GM18520 (cell line): ENCODE measurements at regions not wholly inside any gene's neighbourhood (a gene's known extent, or its start where the extent isn't known, plus 50 kb on each side); places are given as distances from the start of the nearest gene placed in this dataset.

Source experiments
- ATAC-seq: cut with Tn5 transposase; IDR thresholded peaks from one replicate; pipeline ENCODE4 v1.9.1; 2021; ENCODE audit not compliant: unreplicated experiment

DNA sequence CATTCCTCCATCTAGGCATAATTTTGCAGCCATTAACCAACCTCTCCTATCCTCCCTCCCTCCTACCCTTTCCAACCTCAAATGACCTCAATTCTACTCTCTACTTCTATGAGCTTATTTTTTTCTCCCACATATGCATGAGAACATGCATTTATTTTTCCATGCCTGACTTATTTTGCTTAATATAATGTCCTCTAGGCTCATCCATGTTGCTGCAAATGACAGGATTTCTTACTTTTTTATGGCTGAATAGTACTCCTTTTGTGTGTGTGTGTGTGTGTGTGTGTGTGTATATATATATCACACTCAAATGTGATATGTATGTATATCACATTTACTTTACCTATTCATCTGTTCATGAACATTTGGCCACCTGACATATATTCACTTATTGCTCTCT, 339.4 kb downstream of the SIPA1L2 start:
- no peak for ATAC-seq

DNA sequence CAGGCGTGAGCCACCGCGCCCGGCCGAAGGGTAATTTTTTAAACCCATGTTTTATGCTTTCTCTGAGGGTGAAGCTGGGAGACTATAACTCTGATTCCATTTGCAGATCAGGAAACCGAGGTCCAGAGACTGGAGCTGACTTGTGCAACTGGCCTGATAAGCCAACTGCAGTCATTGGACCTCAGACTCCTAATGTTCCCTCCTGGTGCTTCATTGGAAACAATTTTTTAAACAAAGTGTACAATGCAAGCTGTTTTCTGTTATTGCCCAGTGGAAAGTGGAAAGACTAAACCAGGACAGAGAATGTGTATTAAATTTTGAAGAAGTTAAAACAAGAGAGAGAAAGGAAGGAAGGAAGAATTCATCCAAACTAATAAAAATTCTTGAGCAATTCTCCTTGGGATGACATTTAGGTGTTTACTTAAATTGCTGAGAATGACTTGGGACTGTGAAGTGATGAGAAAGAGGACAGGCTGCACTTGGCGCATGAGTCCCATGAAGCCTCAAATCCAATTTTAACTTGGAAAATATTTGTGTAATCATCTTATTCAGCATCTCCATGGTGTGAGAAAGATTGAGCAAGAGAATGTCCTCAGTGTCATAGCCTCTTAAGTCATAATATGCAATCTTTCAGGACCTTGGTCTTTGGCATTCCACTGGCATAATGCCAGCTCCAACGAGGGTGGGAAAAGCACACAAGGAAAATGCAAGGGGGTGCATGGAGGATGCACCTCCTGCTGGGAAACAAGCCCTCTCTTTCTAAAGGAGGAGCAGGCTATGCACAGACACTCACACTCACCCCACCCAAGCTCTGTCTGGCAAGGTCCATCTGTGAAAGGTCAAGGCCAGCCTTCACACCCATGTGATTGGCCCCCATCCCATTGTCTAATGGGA, 342.0 kb downstream of the SIPA1L2 start:
- ATAC-seq, result no peak

DNA sequence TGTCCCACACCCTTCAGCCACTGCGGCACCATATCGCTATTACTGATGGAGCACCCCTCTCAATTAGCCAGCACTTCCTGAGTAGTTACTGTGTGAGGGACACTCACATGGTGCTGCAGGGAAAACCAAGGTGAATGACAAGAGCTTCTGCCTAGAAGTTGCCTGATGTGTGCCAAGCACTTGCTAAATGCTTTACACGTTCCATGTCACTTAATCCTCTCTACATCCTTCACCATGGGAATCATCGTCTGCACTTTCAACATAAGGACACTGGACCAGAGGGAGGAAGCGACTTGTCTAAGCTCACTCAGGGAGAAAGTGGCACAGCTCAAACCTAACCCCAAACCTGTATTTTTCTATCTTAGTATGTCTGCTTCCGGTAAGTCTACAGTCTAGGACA, 344.8 kb downstream of the SIPA1L2 start:
- ATAC-seq, result no peak

DNA sequence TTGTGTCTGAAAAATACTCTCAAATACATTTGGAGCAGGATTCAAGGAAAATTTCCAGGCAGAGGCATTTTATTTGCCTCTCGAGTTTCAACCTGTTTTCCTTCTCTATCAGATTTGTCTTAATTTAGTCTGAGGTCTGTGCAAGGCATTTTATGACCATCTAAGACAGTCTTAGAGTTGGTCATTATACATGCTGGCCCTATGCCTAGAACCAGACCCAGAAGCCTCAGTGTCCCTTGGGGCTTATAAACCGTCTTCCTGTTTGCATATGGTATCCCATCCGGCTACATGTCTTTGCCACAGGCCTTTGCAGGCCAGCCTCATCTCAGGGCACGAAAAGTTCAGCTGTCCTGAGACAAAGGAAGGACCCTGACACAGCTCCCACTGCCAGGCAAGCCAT, 346.1 kb downstream of the SIPA1L2 start:
- ATAC-seq, result no peak

DNA sequence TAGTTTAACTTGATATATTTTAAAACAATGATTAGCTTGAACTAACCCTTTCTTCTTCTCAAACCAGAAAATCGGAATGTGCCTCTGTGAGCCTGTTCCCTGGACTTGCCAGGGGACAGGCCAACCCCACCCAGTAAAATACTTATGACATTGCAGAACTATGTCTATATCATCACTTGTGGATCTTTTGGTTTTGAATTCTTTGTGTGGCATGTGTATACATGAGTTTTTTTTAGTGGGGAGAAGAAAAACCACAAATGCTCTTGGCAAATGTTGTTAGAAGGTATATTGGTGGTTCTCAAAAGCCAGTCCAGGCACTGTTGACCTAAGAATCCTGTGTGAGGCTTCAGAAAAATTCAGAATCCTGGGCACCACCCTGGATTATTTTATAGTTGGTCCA, 347.4 kb downstream of the SIPA1L2 start:
- no peak for ATAC-seq

DNA sequence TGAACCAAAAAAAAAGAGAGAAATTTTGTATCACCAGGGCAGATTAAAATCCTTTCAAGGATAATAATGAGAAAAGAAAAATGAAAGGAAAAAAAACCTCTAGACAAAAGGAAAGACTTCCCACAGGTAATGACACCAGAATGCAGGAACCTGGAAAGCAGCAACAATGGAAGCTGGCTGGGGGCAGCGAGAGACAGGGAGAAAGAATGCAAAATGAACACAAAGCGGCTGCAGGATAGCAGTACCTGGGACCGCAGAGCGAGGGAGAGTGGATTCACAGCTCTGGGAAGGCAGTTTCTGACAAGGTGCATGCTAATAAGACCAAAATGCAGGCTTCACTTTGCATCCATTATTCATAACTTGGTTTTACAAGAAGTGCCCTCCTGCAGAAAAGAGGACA, 349.0 kb downstream of the SIPA1L2 start:
- no peak for ATAC-seq

DNA sequence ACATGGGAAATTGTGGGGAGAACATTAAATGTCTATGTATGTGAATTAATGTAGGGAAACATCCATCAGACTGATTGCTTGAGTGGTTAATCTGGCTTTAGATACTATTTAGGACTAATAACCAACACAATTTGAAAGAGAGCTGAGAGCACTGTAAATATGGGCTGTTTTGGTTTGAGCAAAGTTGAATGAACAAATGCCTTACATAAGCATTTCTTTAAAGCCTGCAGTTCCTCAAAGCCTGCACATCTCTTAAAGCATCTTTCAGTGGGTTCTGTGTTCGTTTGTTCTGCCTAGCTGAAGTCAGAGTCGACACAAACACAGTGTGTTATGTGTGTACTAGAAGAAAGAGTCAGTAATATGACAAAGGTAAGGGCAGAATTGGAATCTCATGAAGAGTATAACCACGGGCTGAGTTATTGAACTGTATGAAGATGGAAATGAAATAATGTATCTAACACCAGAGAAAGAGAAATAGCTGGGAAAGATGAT, 350.0 kb downstream of the SIPA1L2 start:
- no peak for ATAC-seq

DNA sequence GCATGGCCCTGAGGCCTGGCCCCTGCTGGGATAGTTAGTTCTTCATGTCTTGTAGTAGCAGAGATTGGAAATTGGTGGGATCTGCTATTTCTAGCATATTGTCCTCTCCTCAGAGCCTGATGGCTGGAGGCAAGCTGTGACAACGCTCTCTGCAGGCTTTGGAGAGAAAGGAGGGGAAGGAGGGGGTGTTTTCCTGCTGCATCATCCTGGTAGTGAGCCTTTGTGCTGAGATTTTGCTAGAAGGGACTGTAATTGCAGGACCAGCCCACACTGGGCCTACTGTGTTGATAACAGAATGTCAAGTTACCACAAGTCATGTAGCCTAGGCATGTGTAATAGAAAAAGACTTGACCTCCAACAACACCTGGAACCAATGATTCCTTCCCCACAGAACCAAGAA, 351.0 kb downstream of the SIPA1L2 start:
- ATAC-seq, result no peak

DNA sequence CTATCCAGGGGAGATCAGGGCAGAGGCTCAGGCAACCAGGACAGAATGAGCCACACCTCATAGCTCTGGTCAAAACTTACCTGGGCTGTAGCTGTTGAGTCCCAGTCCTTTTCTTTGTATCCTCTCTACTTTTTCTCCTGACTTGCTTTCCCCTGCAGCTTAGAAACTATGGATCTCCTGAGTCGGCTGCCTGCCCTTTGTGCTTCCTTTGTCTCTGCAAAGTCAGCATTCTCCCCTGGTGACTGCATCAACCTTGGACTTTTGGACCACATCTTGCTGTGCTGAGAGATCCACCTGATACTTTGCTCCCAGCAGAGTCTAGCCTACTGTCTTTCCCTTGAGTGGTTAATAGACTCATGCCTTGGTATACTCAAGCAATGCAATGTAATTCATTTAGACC, 353.3 kb downstream of the SIPA1L2 start:
- no peak for ATAC-seq

DNA sequence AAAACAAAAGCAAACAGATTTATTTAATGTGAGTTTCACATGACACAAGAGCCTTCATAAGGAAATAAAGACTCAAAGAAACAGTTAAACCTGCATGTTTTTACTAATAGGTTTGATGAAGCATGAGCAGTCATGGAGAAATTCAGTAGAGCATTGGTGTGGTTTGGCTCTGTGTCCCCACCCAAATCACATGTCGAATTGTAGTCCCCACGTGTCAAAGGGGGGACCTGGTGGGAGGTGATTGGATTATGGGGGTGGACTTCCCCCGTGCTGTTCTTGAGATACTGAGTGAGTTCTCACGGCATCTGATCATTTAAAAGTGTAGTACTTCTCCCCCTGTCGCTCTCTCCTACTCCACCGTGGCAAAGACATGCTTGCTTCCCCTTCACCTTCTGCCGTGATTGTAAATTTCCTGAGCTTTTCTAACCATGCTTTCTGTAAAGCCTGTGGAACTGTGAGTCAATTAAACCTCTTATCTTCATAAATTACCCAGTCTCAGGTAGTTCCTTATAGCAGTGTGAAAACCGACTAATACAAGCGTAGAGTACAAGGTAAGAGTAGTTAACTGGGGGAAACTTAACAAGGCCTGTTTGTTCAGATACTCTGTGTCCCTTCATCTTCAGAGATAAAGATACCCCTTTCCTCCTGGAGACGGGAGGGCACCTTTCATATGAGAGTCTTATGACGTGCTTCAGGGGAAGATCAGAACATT, 354.8 kb downstream of the SIPA1L2 start:
- no peak for ATAC-seq

DNA sequence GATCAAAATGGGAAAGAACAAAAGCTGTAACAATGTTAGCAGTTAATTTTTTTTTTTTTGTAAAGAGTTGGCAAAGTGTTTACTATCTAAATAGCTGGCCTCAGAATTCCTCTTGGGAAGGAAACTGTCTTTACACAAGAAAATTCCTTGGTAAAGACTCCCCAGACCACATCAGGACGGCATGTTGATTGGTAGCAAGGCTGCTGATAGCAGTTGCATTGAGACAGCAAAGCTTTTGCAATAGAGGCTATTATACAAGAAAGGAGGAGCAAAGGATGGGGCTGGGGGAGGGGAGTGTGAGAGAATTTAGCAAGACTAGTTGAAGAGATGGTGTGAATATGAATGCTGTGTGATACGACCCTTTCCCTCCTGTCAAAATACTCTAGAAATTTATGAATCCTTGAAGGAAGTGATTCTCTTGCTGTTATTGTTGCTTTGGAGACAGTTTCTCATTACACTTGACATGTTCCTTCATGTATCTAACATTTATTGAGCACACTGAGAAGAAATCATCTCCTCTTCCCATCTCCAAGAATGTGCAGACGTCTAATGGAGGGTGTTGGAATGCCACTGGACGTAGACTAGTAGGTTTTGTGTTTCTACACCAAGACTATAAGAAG, 355.6 kb downstream of the SIPA1L2 start:
- ATAC-seq, result no peak

DNA sequence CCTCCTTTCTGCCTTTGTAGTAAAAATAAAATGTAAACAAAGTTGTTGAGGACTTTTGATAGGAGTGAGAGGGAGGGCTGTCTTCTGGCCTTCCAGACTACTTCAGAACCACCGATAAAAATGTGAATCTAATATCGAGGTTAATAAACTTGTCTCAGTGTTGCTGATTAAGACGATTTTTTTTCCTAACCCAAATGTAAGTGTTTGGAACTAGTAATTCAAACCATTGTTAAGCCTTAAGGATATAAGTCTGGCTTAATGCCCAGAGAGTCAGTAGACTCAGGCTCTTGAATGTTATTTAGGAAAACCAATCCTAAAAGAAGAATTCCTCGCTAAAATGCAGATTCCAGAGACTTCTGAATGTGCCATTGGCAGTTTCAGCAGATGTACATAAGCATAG, 356.9 kb downstream of the SIPA1L2 start:
- ATAC-seq, result no peak

DNA sequence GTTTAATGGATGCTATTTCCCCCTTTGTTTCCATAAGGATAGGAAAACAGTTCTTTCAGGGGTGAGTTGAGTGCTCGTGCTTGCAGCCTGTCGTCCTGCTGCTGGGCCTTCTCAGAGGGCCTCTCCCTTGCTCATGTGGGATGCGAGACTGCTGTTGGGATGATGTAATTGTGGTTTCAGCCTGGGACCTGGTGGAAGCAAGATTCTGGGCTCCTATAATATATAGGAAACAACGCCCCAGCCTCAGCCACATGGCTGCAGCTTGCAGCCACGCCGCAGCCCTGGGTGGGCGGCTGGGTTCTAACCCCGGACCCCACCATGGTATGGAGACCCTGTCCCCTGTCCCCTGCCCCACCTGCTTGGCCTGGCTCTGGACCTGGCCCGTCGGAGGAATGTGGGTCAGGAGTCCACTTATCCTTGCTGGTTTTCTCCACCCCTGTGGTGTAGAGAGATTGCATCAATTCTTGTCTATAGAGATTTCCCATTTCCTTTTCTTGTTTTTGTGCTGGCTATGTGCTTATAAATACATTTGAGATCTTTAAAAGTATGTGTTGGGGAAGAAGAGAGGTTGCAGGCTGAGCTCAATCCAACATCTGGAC, 357.8 kb downstream of the SIPA1L2 start:
- ATAC-seq, result no peak

DNA sequence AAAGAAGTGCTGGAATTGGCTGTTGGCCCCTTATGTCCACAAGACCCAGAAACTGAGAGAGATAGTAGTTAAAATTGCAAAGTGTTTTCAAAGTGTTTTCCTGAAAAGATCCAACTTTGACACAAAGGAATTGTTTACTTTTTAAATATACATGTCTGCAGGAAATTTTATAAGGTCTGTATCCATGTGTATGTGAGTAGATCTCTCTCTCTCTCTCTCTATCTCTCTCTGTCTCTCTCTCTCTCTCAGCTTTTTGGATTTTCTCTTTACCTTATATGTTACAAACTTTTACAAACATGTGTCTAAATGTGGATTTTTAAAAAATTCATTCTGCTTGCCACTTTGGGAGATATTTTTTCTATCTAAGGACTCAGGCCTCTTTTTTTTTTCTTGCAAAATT, 358.6 kb downstream of the SIPA1L2 start:
- ATAC-seq, result no peak

DNA sequence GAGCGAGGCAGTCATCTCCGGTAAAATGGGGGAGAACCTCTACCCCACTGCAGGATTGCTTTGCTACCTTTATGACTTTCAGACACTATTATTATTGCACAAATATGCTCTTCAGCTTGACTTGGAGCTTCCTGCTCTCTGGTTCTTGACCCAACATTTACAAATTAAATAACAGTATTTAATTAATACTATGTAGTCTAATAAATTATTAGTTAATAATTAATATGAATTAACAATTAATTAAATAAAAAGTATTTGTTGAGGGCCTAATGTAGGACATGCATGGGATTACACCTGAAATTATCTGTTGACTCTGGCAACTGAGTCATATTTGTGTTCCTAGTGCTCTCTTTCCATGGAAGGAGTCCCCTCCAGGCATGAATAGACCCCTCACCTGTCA, 359.9 kb downstream of the SIPA1L2 start:
- no peak for ATAC-seq

DNA sequence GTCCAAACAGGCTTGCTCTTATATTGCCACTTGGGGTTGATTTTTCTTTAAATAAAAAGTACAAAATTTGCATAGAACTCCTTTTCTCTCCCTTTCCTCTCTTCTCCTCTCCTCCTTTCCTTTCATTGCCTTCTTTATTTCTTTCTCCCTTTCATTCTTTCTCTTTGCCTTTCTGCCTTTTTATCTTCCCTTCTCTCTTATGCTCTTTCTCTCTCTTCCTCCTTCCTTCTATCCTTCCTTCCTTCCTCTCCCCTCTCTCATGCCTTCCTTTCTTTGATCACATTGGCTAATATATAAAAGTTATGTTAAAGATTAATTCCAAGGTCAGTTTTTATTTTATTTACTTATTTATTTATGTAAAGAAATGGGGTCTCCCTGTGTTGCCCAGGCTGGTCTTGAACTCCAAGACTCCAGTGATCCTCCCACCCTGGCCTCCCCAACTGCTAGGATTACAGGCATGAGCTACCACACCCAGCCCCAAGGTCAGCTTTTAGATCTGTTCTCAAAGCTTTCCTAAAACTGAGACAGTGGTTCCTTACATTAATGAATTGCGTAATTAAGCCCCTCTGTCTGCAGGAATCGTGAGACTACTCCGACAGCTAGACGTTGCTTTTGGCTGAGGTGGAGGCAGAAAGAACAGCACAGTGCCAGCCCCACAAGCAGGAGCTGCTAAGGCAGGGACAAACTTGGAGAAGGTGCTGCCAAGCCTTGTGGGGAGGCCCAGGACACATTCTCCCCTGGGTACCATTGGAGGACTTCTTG, 361.9 kb downstream of the SIPA1L2 start:
- no peak for ATAC-seq

DNA sequence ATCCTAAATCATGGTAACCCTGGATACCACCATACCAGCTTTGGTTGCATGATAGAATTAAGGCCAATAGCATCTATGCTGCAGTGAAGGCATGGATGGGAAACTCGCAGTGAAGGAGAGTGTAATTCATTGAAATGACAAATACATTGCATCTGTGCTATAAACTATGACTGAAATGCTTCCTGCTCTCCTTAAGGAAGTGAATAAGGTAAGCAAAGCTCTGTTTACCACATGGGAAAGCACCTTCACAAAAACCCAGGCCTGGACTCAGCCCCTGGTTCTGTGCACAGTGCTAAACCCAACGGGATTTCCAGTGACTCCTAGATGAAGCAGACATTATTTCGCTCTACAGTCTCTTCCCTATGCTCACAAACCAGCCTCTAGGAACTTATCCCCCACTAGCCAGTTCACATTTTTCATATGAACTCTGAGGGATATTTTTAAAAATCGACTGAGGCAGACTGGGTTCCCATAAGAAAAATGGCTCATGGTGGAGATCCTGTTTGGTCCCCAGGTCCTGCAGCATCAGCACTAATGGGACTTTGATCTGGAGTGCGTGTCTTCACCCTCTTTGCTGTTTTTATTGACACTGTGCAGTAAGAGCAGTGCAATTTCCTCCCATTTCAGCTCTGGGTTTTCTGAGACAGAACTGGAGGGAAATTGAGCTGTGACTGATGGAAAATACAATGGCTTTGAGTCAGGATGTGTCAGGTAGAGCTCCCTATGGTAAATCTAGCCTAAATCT, 362.7 kb downstream of the SIPA1L2 start:
- ATAC-seq, result no peak

DNA sequence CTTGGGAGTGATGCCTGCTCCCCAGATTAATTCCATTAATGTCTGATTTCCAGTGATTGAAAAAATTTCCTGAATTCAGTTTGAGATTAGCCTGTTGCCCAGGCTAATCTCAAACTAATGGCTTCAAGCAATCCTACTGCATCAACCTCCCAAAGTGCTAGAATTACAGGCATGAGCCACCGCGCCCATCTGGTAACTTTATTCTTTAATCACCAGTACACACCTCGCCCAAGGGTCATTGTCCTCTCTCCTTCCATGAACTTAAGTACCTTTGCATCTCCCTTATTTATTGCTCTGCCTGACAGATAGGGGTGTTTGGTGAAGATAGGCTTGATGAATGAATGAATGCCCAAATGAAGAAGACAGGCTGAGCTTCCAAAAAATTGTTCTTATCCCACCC, 366.5 kb downstream of the SIPA1L2 start:
- no peak for ATAC-seq

DNA sequence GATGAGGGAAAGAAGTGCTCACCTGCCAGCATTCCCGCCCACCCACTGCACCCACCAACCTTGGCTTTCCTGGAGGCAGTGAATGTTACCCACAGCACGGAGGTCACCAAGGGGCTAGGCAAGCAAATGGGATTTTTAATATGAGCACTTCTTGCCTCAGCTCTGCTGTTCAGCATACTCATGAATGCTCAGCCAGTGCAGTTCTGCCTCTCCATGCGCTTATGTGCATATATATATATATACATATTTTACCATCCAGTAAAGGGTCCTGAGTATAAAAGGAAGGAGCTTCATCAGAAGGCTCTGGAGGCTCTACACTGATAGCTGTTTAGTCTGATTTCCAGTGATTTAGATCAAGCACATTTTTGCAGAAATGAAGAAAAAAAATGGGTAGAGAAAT, 366.9 kb downstream of the SIPA1L2 start:
- ATAC-seq, result no peak

DNA sequence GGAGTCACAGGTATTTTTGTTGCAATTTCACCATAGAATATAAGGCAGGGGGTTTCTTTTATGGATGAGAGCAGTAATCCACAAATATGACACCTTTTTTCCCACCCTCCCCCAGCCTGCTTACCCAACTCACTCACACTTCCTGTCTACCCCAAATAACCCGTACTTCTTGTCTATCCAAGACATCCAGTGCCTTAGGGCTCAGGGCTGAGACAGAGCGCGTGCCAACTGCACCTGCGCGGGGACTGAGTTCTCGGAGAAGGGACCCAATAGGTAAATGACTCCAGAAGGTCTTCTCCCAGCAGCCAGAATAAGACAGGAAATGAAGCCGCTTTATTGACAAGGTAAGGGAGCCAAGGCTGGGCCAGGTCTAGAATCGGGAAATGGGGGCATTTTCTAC, 369.1 kb downstream of the SIPA1L2 start:
- ATAC-seq, result no peak
